SK-N-SH treated with all-trans-retinoic acid at 6 μM for 48 hours (cell line): ENCODE measurements at regions not wholly inside any gene's neighbourhood (a gene's known extent, or its start where the extent isn't known, plus 50 kb on each side); places are given as distances from the start of the nearest gene placed in this dataset.

Source experiments
- ATAC-seq: fragments of 200-7000 bp; cut with Tn5 transposase; 3 replicates; pipeline ENCODE4 v1.9.1; 2020; ENCODE audit warnings: mild to moderate bottlenecking, moderate library complexity
- ARNTL ChIP-seq: fragments of 450-650 bp; formaldehyde crosslinking; IDR thresholded peaks from 2 replicates; pipeline ENCODE4 v1.5.0; 2020; ENCODE audit warnings: low read depth, mild to moderate bottlenecking, moderate library complexity, borderline replicate concordance
- CREB5 ChIP-seq: fragments of 250-450 bp; sonication (Bioruptor Pico); IDR thresholded peaks from 2 replicates; pipeline ENCODE4 v1.5.1; 2020; ENCODE audit warnings: low read depth, mild to moderate bottlenecking, moderate library complexity
- CSDC2 ChIP-seq: fragments of 250-450 bp; sonication (Bioruptor Pico); IDR thresholded peaks from 2 replicates; pipeline ENCODE4 v1.5.0; 2020; ENCODE audit warnings: mild to moderate bottlenecking, moderate library complexity
- ESRRG ChIP-seq: fragments of 250-450 bp; sonication (Bioruptor Pico); IDR thresholded peaks from 2 replicates; pipeline ENCODE4 v1.6.1; 2021; ENCODE audit warnings: mild to moderate bottlenecking
- GLIS3 ChIP-seq: fragments of 250-450 bp; sonication (Bioruptor Pico); IDR thresholded peaks from 2 replicates; pipeline ENCODE4 v1.5.0; 2020; ENCODE audit warnings: mild to moderate bottlenecking, moderate library complexity
- ISL1 ChIP-seq: fragments of 250-450 bp; sonication (Bioruptor Pico); IDR thresholded peaks from 2 replicates; pipeline ENCODE4 v2.1.2; 2022; ENCODE audit warnings: mild to moderate bottlenecking, moderate library complexity
- OSR1 ChIP-seq: fragments of 250-450 bp; sonication (Bioruptor Pico); IDR thresholded peaks from 2 replicates; pipeline ENCODE4 v1.8.0; 2022; ENCODE audit warnings: moderate library complexity, mild to moderate bottlenecking, inconsistent platforms
- POU6F1 ChIP-seq: fragments of 250-450 bp; sonication (Bioruptor Pico); IDR thresholded peaks from 2 replicates; pipeline ENCODE4 v1.8.0; 2021; ENCODE audit warnings: low read depth, mild to moderate bottlenecking, moderate library complexity, borderline replicate concordance
- PPARA ChIP-seq: fragments of 250-450 bp; sonication (Bioruptor Pico); IDR thresholded peaks from 2 replicates; pipeline ENCODE4 v1.5.0; 2020; ENCODE audit warnings: mild to moderate bottlenecking, borderline replicate concordance
- RARB ChIP-seq: fragments of 250-450 bp; sonication (Bioruptor Pico); IDR thresholded peaks from 2 replicates; pipeline ENCODE4 v1.8.0; 2021; ENCODE audit warnings: mild to moderate bottlenecking, moderate library complexity
- SNAI2 ChIP-seq: fragments of 250-450 bp; sonication (Bioruptor Pico); IDR thresholded peaks from 2 replicates; pipeline ENCODE4 v1.5.0; 2020; ENCODE audit warnings: mild to moderate bottlenecking, moderate library complexity
- TCF4 ChIP-seq: fragments of 250-450 bp; sonication (Bioruptor Pico); IDR thresholded peaks from 2 replicates; pipeline ENCODE4 v1.8.0; 2021; ENCODE audit warnings: mild to moderate bottlenecking, moderate library complexity, borderline replicate concordance
- TOX ChIP-seq: fragments of 250-450 bp; sonication (Bioruptor Pico); IDR thresholded peaks from 2 replicates; pipeline ENCODE4 v1.8.0; 2021; ENCODE audit warnings: mild to moderate bottlenecking, moderate library complexity, borderline replicate concordance
- ZC3H10 ChIP-seq: fragments of 250-450 bp; sonication (Bioruptor Pico); IDR thresholded peaks from 2 replicates; pipeline ENCODE4 v1.5.1; 2021; ENCODE audit warnings: mild to moderate bottlenecking, moderate library complexity
- ZFP3 ChIP-seq: fragments of 250-450 bp; sonication (Bioruptor Pico); IDR thresholded peaks from 2 replicates; pipeline ENCODE4 v1.5.0; 2020; ENCODE audit warnings: mild to moderate bottlenecking, moderate library complexity
- ZFP30 ChIP-seq: fragments of 450-650 bp; formaldehyde crosslinking; IDR thresholded peaks from 2 replicates; pipeline ENCODE4 v1.5.0; 2022; ENCODE audit warnings: mild to moderate bottlenecking, moderate library complexity
- ZNF565 ChIP-seq: fragments of 450-650 bp; formaldehyde crosslinking; conservative IDR thresholded peaks from 2 replicates; pipeline ENCODE4 v1.5.0; 2020; ENCODE audit warnings: low read depth, mild to moderate bottlenecking, moderate library complexity
- ZNF70 ChIP-seq: fragments of 450-650 bp; formaldehyde crosslinking; IDR thresholded peaks from 2 replicates; pipeline ENCODE4 v1.5.0; 2020; ENCODE audit warnings: mild to moderate bottlenecking, moderate library complexity
- ZNF8 ChIP-seq: fragments of 450-650 bp; formaldehyde crosslinking; IDR thresholded peaks from 2 replicates; pipeline ENCODE4 v1.5.0; 2020; ENCODE audit warnings: mild to moderate bottlenecking, moderate library complexity
- TF ChIP-seq, protein P1 (sequence below): fragments of 250-450 bp; sonication (Bioruptor Pico); IDR thresholded peaks from 2 replicates; pipeline ENCODE4 v1.8.0; 2020; ENCODE audit warnings: mild to moderate bottlenecking, moderate library complexity, borderline replicate concordance
- TF ChIP-seq, protein P2 (sequence below): fragments of 250-450 bp; sonication (Bioruptor Pico); IDR thresholded peaks from 2 replicates; pipeline ENCODE4 v1.5.0; 2020; ENCODE audit warnings: mild to moderate bottlenecking, moderate library complexity
- TF ChIP-seq, protein P3 (sequence below): fragments of 250-450 bp; sonication (Bioruptor Pico); IDR thresholded peaks from 2 replicates; pipeline ENCODE4 v1.5.1; 2021; ENCODE audit warnings: mild to moderate bottlenecking, moderate library complexity

DNA sequence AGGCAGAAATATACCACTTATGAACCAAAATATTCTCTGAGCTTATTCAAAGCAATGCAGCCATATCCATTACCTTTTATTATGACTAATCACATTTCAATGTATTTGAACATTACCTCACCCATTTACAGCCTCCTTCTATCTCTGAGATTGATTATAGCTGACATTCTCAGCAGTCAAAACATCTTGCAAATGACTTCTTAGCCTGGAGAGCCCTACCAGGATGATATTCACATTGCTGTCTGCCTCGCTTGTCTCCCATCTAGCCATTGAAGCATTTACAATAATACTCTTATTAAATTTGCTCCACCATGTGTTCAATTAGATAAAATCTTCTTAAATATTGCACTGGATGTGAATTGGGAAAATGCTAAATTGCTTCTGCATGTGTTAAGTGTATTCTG is 1879.9 kb upstream of the ACO1 start:
- peak; percentile 98 for ATAC-seq
- TF ChIP-seq GLIS3 (CRISPR knock-in tag) (0 out of 2 replicates have a peak, but pooled peaks have one; percentile 25), ZFP30 (no peak), RARB (CRISPR knock-in tag) (no peak), PPARA (CRISPR knock-in tag) (no peak), OSR1 (CRISPR knock-in tag) (no peak), ZNF70 (no peak), ARNTL (CRISPR knock-in tag) (no peak), ESRRG (CRISPR knock-in tag) (no peak), POU6F1 (CRISPR knock-in tag) (no peak), ZNF8 (peak; percentile 39; the same call in 1 of the 2 replicates), ZNF565 (CRISPR knock-in tag) (no peak), ISL1 (peak; percentile 98), ZC3H10 (CRISPR knock-in tag) (no peak), TCF4 (CRISPR knock-in tag) (peak; percentile 88), TOX (no peak), CREB5 (CRISPR knock-in tag) (peak; percentile 98)
- TF ChIP-seq, protein P1, sequence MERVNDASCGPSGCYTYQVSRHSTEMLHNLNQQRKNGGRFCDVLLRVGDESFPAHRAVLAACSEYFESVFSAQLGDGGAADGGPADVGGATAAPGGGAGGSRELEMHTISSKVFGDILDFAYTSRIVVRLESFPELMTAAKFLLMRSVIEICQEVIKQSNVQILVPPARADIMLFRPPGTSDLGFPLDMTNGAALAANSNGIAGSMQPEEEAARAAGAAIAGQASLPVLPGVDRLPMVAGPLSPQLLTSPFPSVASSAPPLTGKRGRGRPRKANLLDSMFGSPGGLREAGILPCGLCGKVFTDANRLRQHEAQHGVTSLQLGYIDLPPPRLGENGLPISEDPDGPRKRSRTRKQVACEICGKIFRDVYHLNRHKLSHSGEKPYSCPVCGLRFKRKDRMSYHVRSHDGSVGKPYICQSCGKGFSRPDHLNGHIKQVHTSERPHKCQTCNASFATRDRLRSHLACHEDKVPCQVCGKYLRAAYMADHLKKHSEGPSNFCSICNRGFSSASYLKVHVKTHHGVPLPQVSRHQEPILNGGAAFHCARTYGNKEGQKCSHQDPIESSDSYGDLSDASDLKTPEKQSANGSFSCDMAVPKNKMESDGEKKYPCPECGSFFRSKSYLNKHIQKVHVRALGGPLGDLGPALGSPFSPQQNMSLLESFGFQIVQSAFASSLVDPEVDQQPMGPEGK (CRISPR knock-in tag), result no peak
- TF ChIP-seq, protein P2, sequence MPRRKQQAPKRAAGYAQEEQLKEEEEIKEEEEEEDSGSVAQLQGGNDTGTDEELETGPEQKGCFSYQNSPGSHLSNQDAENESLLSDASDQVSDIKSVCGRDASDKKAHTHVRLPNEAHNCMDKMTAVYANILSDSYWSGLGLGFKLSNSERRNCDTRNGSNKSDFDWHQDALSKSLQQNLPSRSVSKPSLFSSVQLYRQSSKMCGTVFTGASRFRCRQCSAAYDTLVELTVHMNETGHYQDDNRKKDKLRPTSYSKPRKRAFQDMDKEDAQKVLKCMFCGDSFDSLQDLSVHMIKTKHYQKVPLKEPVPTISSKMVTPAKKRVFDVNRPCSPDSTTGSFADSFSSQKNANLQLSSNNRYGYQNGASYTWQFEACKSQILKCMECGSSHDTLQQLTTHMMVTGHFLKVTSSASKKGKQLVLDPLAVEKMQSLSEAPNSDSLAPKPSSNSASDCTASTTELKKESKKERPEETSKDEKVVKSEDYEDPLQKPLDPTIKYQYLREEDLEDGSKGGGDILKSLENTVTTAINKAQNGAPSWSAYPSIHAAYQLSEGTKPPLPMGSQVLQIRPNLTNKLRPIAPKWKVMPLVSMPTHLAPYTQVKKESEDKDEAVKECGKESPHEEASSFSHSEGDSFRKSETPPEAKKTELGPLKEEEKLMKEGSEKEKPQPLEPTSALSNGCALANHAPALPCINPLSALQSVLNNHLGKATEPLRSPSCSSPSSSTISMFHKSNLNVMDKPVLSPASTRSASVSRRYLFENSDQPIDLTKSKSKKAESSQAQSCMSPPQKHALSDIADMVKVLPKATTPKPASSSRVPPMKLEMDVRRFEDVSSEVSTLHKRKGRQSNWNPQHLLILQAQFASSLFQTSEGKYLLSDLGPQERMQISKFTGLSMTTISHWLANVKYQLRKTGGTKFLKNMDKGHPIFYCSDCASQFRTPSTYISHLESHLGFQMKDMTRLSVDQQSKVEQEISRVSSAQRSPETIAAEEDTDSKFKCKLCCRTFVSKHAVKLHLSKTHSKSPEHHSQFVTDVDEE, result peak; percentile 55; the same call in 1 of the 2 replicates
- TF ChIP-seq, protein P3, sequence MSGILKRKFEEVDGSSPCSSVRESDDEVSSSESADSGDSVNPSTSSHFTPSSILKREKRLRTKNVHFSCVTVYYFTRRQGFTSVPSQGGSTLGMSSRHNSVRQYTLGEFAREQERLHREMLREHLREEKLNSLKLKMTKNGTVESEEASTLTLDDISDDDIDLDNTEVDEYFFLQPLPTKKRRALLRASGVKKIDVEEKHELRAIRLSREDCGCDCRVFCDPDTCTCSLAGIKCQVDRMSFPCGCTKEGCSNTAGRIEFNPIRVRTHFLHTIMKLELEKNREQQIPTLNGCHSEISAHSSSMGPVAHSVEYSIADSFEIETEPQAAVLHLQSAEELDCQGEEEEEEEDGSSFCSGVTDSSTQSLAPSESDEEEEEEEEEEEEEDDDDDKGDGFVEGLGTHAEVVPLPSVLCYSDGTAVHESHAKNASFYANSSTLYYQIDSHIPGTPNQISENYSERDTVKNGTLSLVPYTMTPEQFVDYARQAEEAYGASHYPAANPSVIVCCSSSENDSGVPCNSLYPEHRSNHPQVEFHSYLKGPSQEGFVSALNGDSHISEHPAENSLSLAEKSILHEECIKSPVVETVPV (CRISPR knock-in tag), result 0 out of 2 replicates have a peak, but pooled peaks have one; percentile 64

DNA sequence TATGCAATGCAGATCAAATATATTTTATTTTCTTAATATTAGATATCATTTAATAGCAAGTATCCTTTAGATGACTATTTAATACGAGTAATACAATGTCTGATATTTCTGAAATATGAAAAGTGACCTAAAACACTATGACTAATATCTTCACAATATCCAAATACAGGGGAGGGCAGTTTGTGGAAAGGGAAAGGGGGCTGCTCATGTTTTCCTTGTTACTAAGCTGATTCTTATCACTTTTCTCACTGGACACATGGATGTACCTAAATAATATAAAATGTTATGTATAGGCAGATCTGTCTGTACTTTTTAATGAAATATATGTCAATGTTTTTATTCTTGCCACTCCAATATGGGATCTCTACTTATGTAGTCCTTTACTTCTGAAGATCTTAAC is 1879.1 kb upstream of the ACO1 start:
- TF ChIP-seq GLIS3 (CRISPR knock-in tag), result no peak
- TF ChIP-seq, protein P2, result no peak
- TF ChIP-seq ZNF565 (CRISPR knock-in tag), result no peak
- TF ChIP-seq, protein P3 (CRISPR knock-in tag), result no peak
- TF ChIP-seq ZFP3 (CRISPR knock-in tag), result no peak
- TF ChIP-seq CSDC2 (CRISPR knock-in tag), result no peak
- TF ChIP-seq ZFP30, result no peak
- no peak for TF ChIP-seq TOX
- no peak for TF ChIP-seq TCF4 (CRISPR knock-in tag)
- no peak for TF ChIP-seq OSR1 (CRISPR knock-in tag)
- no peak for TF ChIP-seq SNAI2
- no peak for TF ChIP-seq RARB (CRISPR knock-in tag)
- ATAC-seq, result no peak
